A549 (cell line): ENCODE measurements at regions not wholly inside any gene's neighbourhood (a gene's known extent, or its start where the extent isn't known, plus 50 kb on each side); places are given as distances from the start of the nearest gene placed in this dataset.

Source experiments
- PHF8 ChIP-seq: fragments of 200-600 bp; sonication (generic); IDR thresholded peaks from 2 replicates; pipeline ENCODE4 v1.6.1; 2016; ENCODE audit warnings: low read depth, mild to moderate bottlenecking, antibody characterized with exemption, moderate library complexity, borderline replicate concordance
- POLR2A ChIP-seq: IDR thresholded peaks from 2 replicates; pipeline ENCODE4 v1.6.1; 2012; ENCODE audit warnings: mild to moderate bottlenecking, low read length
- POLR2AphosphoS2 ChIP-seq: conservative IDR thresholded peaks from 2 replicates; pipeline ENCODE4 v1.6.1; 2012; ENCODE audit warnings: low read length, improper control_type of control experiment, inconsistent platforms
- RFX5 ChIP-seq: fragments of 450-650 bp; IDR thresholded peaks from 2 replicates; pipeline ENCODE4 v1.7.1; 2014; ENCODE audit warnings: antibody characterized with exemption, mild to moderate bottlenecking, moderate library complexity
- SMC3 ChIP-seq: fragments of >200 bp; sonication (Bioruptor Twin); formaldehyde crosslinking; IDR thresholded peaks from 3 replicates; pipeline ENCODE4 v1.6.1; 2018; ENCODE audit warnings: inconsistent platforms
- TF ChIP-seq, protein P1 (sequence below): fragments of >200 bp; sonication (Bioruptor Twin); formaldehyde crosslinking; IDR thresholded peaks from 3 replicates; pipeline ENCODE4 v1.5.1; 2016

DNA sequence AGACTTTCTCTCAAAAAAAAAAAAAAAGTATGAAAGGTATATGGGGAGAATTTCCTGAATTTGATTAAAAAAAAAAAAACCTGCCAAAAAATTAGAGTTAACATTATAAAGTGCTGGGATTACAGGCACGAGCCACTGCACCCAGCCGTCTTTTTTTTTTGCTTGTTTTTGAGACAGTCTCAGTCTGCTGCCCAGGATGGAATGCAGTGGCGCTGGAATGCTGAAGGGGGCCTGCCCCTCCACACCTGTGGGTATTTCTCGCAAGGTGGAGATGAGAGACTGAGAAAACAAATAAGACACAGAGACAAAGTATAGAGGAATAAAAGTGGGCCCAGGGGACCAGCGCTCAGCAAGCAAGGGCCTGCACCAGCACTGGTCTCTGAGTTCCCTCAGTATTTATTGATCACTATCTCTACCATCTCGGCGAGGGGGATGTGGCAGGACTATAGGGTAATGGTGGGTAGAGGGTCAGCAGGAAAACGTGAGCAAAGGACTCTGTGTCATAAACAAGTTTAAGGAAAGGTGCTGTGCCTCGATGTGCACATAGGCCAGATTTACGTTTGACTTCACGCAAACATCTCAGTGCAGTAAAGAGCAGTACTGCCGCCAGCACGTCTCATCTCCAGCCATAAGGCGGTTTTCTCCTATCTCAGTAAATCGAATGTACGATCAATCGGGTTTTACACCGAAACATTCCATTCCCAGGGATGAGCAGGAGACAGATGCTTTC, 117.2 kb downstream of the GOSR1 start:
- TF ChIP-seq SMC3 (no peak), POLR2A (no peak), RFX5 (no peak), POLR2AphosphoS2 (no peak), PHF8 (no peak)
- TF ChIP-seq, protein P1, sequence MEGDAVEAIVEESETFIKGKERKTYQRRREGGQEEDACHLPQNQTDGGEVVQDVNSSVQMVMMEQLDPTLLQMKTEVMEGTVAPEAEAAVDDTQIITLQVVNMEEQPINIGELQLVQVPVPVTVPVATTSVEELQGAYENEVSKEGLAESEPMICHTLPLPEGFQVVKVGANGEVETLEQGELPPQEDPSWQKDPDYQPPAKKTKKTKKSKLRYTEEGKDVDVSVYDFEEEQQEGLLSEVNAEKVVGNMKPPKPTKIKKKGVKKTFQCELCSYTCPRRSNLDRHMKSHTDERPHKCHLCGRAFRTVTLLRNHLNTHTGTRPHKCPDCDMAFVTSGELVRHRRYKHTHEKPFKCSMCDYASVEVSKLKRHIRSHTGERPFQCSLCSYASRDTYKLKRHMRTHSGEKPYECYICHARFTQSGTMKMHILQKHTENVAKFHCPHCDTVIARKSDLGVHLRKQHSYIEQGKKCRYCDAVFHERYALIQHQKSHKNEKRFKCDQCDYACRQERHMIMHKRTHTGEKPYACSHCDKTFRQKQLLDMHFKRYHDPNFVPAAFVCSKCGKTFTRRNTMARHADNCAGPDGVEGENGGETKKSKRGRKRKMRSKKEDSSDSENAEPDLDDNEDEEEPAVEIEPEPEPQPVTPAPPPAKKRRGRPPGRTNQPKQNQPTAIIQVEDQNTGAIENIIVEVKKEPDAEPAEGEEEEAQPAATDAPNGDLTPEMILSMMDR, result no peak
